GM19395 (cell line): ENCODE measurements at regions not wholly inside any gene's neighbourhood (a gene's known extent, or its start where the extent isn't known, plus 50 kb on each side); places are given as distances from the start of the nearest gene placed in this dataset.
A peak's percentile ranks its signal among the peaks of the same experiment; 100 is the strongest.
"Not testable (repeated sequence)": the region's sequence is repeated elsewhere in the genome, so short reads cannot be mapped to it uniquely, and the experiment has no call there.

Experiments used
- ATAC-seq: cut with Tn5 transposase; IDR thresholded peaks from one replicate; pipeline ENCODE4 v1.9.1; 2021; ENCODE audit warnings: mild to moderate bottlenecking, moderate library complexity; ENCODE audit not compliant: unreplicated experiment

DNA sequence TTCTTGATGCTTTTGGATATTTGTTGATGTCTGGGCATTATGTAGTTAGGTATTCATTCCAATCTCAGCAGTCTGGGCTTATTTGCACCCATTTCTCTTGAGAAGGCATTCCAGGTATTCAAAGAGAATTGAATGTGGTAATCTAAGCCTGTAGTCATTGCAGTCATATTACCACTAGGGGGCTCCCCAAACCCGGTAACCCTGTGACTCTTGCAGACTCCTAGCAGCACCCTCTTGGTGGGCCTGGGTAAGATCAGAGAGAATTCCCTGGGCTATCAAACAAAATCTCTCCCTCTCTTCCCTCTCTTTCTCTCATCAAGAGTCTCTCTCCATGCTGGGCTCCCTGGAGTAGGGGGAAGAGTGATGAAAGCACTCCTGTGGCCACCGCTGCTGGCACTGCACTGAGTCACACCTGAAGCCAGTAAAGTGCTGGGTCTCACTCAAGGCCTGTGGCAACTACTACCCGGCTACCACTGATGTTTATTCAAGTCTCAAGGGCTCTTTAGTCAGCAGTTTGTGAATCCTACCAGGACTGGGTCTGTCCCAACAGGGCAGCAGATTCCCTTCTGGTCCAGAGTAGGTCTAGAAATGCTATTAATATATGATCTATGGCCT, 187.7 kb upstream of the NUDT10 start:
- peak; percentile 78 for ATAC-seq

- ATAC-seq: no peak
Observed at GRCh38 chrX:51148848-51149247, 183.8 kb upstream of the NUDT10 start.

DNA sequence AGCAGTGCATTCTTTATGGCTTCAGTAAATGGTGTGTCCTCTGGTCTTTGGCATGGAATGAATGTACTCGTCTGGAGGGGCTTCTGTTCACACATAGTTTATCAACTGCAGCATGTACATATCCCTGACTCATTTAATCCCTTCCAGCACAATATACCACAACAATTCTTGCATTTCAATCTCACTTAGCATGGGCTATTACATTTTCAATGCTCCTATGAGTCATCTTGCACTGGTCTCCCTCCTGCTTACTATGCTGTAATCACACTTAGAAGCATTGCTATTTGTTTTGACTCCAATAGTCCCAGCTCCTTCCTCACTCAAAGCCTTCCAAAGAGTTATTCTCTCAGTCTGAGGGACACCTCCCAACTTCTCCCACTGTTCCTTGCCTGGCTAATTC, 180.9 kb upstream of the NUDT10 start:
- no peak for ATAC-seq

DNA sequence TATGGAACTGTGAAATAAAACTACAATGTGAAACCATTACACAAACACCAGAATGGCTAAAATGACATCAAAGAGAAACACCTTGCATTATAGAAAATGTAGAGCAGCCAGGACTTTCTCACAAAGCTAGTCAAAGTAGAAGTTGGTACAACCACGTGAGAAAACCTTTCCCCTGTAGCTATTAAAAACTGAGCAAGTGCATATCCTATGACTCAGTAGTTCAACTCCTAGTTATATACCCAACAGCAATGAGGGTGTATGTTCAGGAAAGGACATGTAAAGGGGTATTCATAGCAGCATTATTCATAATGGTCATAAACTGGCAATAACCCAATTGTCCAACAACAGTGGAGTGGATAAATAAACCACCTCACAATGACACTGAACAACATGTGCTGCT, 177.5 kb upstream of the NUDT10 start:
- no peak for ATAC-seq

DNA sequence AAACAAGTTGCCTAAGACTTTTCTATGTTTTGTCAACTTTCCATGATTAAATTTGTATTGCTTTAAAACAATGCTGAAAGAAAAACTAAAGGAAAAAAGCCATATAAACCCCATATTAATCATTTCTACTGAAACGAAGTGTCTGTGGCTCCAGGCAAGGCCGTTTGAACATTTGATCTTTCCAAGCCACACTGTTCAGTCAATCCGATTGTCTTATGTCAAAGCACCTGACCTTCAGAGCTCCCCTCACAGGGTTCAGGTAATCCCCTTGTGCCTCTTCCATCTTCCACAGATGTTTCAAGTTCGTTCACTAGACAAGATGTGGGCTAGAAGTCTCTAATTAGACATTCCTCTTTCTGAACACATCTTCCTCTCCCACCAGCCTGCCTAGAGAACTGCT, 177.1 kb upstream of the NUDT10 start:
- no peak for ATAC-seq

DNA sequence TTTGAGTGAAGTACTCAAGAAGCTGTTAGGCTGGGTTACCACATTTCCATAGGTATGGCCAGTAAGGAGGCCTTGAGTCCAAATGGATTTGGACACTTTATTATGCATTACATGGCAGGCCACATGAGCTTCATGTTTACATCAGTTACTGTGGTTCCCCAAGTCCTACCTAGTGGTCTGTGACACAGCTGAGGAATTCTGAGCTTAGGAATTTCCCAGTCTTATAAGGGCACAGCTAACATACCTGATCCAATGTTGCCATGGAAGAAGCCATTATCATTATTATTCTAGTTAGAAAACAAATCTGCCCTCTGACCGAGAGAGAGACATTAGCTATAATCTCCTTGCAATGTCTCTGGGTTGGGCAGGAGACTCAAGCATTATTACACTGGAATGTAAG, 174.4 kb upstream of the NUDT10 start:
- no peak for ATAC-seq

DNA sequence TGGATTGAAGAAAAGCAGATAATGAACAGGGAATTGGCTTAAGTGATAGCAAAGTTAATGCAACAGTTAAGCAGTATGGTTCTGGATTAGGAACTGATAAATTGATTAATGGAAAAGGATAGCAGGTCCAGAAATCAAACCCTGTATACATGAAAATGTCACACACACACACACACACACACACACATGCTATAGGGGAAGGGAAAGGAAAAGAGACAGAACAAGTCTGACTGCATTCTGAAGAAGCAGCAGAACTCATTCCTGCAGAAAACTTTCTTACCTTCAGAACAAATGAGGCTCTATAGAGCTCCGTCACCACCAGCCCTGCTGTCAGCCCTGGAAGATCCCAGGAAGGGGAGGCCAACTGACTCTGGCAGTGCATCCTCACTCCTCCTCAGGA, 173.2 kb upstream of the NUDT10 start:
- not testable (repeated sequence) for ATAC-seq

- ATAC-seq: no peak
Observed at GRCh38 chrX:51163730-51164129, 168.9 kb upstream of the NUDT10 start.

GRCh38 chrX:51178356-51178900, 154.2 kb upstream of the NUDT10 start:
- not testable (repeated sequence) for ATAC-seq

DNA sequence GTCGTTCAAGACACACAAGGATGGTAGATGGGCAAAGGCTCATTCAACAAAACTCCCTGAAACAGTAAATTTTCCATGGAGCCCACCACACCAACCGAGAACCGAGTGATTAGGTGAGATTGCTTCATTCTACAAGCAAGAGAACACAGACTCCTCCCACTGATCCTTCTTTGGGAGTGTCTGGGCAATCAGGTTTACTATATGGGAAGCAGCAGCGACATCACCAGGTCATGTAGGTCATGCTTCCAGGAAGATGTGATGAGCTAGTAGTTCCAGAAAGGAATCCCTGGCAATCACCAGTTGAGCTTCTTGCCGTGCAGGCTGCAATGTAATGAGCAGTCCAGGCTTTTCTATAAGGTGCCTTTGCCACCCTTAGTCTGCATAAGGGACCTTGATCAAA, 152.8 kb upstream of the NUDT10 start:
- not testable (repeated sequence) for ATAC-seq

- no peak for ATAC-seq
Observed at GRCh38 chrX:51182545-51182944, 150.1 kb upstream of the NUDT10 start.

GRCh38 chrX:51192104-51192503, 140.5 kb upstream of the NUDT10 start:
- no peak for ATAC-seq

DNA sequence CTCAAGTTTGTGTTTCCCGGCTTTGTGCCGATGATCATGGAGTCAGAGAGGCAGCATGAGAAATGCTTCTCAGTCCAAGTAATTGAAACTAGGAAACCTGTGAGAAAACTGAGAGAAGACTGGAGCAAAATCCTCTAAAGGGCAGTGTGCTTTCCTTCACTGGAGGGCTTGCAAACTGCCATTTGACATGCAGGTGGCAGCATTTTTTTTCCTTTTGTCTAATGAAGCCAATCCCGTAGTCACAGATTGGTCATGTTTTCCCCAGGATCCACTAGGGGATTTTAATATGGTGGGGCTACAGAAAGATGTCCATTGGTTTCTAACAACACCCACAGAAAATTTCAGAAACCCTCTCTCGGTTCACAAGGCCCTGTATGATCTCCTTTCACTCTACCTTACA, 117.4 kb upstream of the NUDT10 start:
- no peak for ATAC-seq

GRCh38 chrX:51215856-51216255, 116.8 kb upstream of the NUDT10 start:
- ATAC-seq: no peak

- no peak for ATAC-seq
Observed at GRCh38 chrX:51242212-51242611, 90.4 kb upstream of the NUDT10 start.

DNA sequence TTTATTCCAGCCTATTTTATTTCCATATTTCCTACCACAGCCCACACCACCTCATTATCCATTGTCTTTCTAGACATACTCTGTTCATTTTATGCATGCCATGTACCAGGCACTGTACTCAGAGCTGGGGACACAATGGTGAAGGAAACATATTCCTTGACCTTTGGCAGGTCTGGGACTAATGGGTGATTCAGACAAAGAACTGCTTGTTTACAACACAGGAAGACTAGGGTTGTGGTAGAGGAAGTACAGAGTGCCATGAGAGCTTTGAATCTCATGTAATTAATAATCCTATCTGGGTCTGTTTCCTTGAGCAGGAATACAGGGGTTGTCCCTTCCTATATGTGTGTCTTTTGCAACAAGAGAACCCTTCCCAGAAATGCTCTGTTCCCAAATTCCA, 75.1 kb upstream of the NUDT10 start:
- ATAC-seq: no peak

GRCh38 chrX:51262271-51262670, 70.4 kb upstream of the NUDT10 start:
- ATAC-seq: not testable (repeated sequence)

- no peak for ATAC-seq
Observed at GRCh38 chrX:51272638-51273037, 60.0 kb upstream of the NUDT10 start.

DNA sequence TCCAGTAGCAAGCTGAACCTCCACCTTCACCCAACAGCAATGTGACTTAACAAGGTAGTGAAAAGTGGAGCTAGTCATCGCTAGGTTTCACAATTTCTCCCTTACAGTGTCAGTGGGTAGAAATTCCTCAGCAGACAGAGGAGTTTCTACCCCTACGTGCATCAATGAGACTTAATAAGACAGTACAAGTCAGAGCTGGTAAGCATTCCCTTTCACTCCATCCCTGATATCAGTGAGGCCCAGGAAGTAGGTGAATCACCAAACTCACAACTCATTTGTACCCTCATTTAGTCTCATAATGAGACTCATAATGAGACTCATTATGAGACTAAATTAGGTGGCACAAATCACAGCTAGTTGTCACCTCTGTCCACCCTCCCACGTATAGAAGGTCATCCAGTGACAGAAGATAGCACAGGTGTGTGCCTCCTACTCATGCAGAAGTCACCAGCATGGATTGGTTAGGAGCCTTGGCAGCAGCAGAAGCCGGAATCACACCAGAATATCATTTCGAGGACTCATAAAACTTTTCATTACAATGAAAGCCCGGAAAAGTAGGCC, 50.8 kb upstream of the NUDT10 start:
- no peak for ATAC-seq
